OCI-LY7 (cell line): ENCODE measurements at regions not wholly inside any gene's neighbourhood (a gene's known extent, or its start where the extent isn't known, plus 50 kb on each side); places are given as distances from the start of the nearest gene placed in this dataset.

Experiments
- EZH2phosphoT487 ChIP-seq: fragments of 200-600 bp; sonication (generic); IDR thresholded peaks from 2 replicates; pipeline ENCODE4 v1.6.1; 2018; ENCODE audit warnings: low read depth, borderline replicate concordance, mild to moderate bottlenecking, mixed run types, antibody characterized with exemption, low read length, moderate library complexity, mixed read lengths
- TF ChIP-seq, protein P1 (sequence below): fragments of 200-600 bp; sonication (generic); conservative IDR thresholded peaks from 2 replicates; pipeline ENCODE4 v1.5.1; 2014; ENCODE audit warnings: mild to moderate bottlenecking, antibody characterized with exemption, low read length, moderate library complexity, mixed read lengths

GRCh38 chr6:51330971-51331370, 512.3 kb downstream of the TFAP2B start:
- TF ChIP-seq, protein P1, sequence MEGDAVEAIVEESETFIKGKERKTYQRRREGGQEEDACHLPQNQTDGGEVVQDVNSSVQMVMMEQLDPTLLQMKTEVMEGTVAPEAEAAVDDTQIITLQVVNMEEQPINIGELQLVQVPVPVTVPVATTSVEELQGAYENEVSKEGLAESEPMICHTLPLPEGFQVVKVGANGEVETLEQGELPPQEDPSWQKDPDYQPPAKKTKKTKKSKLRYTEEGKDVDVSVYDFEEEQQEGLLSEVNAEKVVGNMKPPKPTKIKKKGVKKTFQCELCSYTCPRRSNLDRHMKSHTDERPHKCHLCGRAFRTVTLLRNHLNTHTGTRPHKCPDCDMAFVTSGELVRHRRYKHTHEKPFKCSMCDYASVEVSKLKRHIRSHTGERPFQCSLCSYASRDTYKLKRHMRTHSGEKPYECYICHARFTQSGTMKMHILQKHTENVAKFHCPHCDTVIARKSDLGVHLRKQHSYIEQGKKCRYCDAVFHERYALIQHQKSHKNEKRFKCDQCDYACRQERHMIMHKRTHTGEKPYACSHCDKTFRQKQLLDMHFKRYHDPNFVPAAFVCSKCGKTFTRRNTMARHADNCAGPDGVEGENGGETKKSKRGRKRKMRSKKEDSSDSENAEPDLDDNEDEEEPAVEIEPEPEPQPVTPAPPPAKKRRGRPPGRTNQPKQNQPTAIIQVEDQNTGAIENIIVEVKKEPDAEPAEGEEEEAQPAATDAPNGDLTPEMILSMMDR: no peak
- no peak for TF ChIP-seq EZH2phosphoT487
